Fibroblast of lung (primary cell): ENCODE measurements at regions not wholly inside any gene's neighbourhood (a gene's known extent, or its start where the extent isn't known, plus 50 kb on each side); places are given as distances from the start of the nearest gene placed in this dataset.

Experiments
- EZH2 ChIP-seq: IDR thresholded peaks from 2 replicates; pipeline ENCODE4 v1.5.1; 2012; ENCODE audit warnings: low read length, control low read depth, mild to moderate bottlenecking; ENCODE audit errors: missing control alignments
- TF ChIP-seq, protein P1 (sequence below), 2 donors: IDR thresholded peaks in 1 of 2; conservative IDR thresholded peaks in 1 of 2; 1 replicate in 1 of 2; 2 replicates in 1 of 2; pipeline ENCODE4 v1.5.1; 2011 to 2012; ENCODE audit warnings: low read length in 2 of 2, control low read depth in 1 of 2, inconsistent platforms in 1 of 2, low read depth in 1 of 2, mild to moderate bottlenecking in 1 of 2

DNA sequence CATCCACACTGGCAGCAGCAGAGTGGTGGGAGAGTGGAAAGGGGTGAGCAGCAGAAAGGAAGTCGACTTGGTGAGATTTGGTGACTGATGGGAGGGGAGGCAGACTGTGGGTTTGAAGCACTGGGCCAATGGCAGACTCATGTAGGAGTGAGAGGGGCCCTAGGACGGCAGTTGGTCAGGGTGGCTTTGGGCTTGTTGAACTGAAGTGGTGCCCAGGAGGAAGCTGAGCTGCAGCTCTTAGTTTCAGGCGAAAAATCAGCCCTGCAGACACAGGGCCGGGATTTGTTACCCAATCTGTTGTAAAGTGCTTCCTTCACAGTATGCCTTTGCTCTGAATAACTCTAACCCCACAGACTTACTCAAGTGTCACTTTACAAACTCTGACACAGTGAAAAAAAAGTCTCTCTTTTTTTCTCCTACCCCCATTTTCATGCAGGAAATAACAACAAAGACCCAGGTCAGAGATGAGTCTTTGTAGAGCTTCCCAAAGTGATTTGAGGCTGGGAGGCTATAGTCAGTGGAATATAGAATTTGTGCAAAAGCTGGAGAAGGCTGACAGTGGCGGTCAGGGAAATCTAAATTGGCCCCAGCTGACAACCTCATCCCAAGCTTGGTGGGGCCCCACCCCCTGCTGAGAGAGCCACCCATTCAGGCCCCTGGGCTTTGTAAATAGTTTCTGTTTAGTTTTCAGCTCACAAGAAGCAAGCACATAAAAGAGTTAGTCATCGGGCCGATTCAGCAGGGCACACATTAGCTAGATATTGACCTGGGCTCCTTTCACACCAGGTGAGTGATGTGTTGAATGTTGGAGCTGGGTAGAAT, 226.9 kb downstream of the VAPA start:
- TF ChIP-seq, protein P1, sequence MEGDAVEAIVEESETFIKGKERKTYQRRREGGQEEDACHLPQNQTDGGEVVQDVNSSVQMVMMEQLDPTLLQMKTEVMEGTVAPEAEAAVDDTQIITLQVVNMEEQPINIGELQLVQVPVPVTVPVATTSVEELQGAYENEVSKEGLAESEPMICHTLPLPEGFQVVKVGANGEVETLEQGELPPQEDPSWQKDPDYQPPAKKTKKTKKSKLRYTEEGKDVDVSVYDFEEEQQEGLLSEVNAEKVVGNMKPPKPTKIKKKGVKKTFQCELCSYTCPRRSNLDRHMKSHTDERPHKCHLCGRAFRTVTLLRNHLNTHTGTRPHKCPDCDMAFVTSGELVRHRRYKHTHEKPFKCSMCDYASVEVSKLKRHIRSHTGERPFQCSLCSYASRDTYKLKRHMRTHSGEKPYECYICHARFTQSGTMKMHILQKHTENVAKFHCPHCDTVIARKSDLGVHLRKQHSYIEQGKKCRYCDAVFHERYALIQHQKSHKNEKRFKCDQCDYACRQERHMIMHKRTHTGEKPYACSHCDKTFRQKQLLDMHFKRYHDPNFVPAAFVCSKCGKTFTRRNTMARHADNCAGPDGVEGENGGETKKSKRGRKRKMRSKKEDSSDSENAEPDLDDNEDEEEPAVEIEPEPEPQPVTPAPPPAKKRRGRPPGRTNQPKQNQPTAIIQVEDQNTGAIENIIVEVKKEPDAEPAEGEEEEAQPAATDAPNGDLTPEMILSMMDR (conservative IDR thresholded peaks at IDR 0.05 in 1 of 2, IDR thresholded peaks at IDR 0.05 in 1 of 2; ENCODE audit: low read depth in 1 of 2, low read length in 2 of 2) = no peak
- TF ChIP-seq EZH2 = no peak
